GM10266 (cell line): ENCODE measurements at regions not wholly inside any gene's neighbourhood (a gene's known extent, or its start where the extent isn't known, plus 50 kb on each side); places are given as distances from the start of the nearest gene placed in this dataset.

Source experiments
- DNase-seq: peaks from one replicate; pipeline ENCODE4 v3.0.0; 2012; ENCODE audit errors: extremely low spot score
- CTCF ChIP-seq: IDR thresholded peaks from 2 replicates; pipeline ENCODE4 v1.5.1; 2012; ENCODE audit warnings: mild to moderate bottlenecking, low read depth; ENCODE audit not compliant: control insufficient read depth, insufficient read depth; ENCODE audit errors: missing control alignments

- TF ChIP-seq CTCF: no peak
- DNase-seq: no peak
Observed at GRCh38 chr2:221715523-221716247, 143.6 kb upstream of the EPHA4 start.

- TF ChIP-seq CTCF: no peak
- no peak for DNase-seq
Observed at GRCh38 chr2:221710744-221711143, 138.6 kb upstream of the EPHA4 start.

DNA sequence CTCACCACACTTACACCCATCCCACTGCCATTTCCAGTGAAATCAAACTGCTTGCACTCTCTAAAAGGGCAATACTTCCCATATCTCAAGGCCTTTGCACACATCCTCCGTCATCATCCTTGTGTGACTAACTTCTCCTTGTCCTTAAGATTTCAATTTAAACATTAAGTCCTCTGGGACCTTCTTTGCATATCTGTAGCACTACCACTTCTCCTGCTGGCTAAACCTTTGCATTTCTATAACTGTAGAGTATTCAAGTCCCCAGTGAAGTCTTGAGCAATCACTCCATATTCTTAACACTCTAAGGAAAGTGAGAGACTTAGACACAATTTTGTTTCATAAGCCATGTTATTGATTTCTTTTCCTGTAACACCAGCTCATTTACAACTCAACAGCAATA lies 136.8 kb upstream of the EPHA4 start:
- TF ChIP-seq CTCF: no peak
- no peak for DNase-seq

DNA sequence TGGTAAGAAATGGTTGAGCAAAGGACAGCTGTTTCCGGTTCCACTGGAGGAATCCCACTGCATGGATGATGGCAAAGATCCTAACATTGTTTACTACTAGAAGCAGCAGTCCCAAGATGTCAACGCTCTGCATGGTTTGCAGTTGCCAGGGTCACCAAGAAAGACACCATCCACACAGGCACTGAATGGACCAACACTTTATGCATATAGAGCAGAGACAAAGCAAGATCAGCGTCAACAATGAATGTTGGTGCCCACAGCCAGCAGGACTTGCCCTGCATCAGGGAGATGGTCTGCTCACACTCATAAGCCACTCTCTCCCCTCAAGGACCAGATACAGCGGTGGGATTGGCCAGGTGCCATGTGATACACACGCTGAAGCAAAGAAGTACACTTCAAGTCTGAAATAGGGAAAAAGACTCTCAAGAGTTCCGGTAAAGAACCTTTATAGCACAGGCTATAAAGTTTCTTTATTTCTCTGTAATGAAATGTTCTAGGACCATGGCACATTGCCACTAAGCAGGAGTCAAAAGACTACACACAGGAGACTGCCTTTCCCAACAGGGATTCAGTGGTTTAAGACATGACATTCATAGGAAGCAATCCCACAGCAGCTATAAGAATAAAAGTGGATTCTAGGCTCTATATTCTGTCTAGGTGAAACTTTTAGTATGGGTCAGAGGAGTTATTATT lies 133.2 kb upstream of the EPHA4 start:
- no peak for DNase-seq
- TF ChIP-seq CTCF: no peak

DNA sequence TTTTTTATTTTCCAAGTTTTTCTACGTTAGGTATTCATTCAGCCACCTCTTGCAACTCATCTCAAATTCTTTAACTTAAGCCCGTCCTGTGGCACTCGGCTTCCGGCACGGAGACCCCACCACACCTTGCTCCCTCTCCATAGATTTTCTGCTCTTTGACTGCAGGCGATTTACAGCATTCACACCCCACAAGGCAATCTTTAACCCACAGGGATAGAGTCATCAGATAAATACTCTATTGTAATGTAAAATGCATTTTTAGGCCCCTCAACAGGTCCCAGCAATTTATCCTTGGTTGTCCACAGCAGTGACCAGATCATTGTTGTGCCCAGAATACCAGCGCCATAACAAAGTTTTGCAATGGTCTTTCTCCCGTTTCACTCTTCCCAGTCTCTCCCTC lies 132.3 kb upstream of the EPHA4 start:
- no peak for DNase-seq
- no peak for TF ChIP-seq CTCF

DNA sequence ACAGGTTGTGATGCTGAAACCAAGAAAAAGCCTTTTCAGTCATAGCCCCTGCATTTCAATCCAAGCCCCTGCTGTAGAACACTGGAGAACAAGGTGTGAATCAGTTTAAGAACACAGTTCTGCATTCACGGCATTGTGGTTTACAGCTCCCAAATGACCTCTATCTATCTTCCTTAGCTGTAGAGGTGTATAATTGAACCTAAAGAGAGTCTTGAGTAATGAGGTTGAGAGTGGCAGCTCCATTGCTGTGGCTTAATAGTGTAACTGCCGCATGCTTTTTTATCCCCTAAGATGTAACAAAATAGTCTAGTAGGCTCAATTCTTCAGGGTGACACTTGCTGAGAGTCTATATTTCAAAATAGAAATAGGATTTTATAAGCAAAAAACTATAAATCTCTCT lies 121.3 kb upstream of the EPHA4 start:
- TF ChIP-seq CTCF: no peak
- no peak for DNase-seq

GRCh38 chr2:221691571-221691970 lies 119.5 kb upstream of the EPHA4 start:
- TF ChIP-seq CTCF: no peak
- no peak for DNase-seq
